ENCODE measurements at regions not wholly inside any gene's neighbourhood (a gene's known extent, or its start where the extent isn't known, plus 50 kb on each side); places are given as distances from the start of the nearest gene placed in this dataset.
"Not testable (repeated sequence)": the region's sequence is repeated elsewhere in the genome, so short reads cannot be mapped to it uniquely, and the experiment has no call there.

DNA sequence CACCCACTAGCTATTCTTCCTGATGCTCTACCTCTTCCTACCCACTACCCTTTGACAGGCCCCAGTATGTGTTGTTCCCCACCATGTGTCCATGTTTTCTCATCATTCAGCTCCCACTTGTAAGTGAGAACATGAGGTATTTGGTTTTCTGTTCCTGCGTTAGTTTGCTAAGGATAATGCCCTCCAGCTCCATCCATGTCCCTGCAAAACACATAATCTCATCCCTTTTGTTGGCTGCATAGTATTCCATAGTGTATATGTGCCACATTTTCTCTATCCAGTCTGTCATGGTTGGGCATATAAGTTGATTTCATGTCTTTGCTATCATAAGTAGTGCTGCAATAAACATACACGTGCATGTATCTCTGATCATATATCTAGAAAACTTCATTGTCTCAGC lies 218.3 kb upstream of the STXBP5 start:
- no peak overlapping the region for H3K27ac ChIP-seq (ENCODE audit: low read length)
- H3K4me3 ChIP-seq (ENCODE audit: low read depth in 2 of 2, low read length in 2 of 2) = no peak overlapping the region
- intact Hi-C loops (cut with micrococcal nuclease; ENCODE audit: unreplicated experiment) = no loop called here
- POLR2A ChIA-PET = no interaction called here
- H3K36me3 ChIP-seq (ENCODE audit: control insufficient read depth, insufficient read depth, low read length) = no peaks in the 10 kb centered on the region
- TF ChIP-seq TCF7L2 (IDR thresholded peaks at IDR 0.05; ENCODE audit: low read depth, low read length) (no peak), POLR2AphosphoS5 (IDR thresholded peaks at IDR 0.05; ENCODE audit: low read depth, low read length) (no peak), SIN3A (IDR thresholded peaks at IDR 0.05; ENCODE audit: borderline replicate concordance, insufficient read depth, low read depth, low read length) (no peak)
- TF ChIP-seq, protein P1, sequence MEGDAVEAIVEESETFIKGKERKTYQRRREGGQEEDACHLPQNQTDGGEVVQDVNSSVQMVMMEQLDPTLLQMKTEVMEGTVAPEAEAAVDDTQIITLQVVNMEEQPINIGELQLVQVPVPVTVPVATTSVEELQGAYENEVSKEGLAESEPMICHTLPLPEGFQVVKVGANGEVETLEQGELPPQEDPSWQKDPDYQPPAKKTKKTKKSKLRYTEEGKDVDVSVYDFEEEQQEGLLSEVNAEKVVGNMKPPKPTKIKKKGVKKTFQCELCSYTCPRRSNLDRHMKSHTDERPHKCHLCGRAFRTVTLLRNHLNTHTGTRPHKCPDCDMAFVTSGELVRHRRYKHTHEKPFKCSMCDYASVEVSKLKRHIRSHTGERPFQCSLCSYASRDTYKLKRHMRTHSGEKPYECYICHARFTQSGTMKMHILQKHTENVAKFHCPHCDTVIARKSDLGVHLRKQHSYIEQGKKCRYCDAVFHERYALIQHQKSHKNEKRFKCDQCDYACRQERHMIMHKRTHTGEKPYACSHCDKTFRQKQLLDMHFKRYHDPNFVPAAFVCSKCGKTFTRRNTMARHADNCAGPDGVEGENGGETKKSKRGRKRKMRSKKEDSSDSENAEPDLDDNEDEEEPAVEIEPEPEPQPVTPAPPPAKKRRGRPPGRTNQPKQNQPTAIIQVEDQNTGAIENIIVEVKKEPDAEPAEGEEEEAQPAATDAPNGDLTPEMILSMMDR (IDR thresholded peaks at IDR 0.05) = no peak
- TF ChIP-seq, protein P2, sequence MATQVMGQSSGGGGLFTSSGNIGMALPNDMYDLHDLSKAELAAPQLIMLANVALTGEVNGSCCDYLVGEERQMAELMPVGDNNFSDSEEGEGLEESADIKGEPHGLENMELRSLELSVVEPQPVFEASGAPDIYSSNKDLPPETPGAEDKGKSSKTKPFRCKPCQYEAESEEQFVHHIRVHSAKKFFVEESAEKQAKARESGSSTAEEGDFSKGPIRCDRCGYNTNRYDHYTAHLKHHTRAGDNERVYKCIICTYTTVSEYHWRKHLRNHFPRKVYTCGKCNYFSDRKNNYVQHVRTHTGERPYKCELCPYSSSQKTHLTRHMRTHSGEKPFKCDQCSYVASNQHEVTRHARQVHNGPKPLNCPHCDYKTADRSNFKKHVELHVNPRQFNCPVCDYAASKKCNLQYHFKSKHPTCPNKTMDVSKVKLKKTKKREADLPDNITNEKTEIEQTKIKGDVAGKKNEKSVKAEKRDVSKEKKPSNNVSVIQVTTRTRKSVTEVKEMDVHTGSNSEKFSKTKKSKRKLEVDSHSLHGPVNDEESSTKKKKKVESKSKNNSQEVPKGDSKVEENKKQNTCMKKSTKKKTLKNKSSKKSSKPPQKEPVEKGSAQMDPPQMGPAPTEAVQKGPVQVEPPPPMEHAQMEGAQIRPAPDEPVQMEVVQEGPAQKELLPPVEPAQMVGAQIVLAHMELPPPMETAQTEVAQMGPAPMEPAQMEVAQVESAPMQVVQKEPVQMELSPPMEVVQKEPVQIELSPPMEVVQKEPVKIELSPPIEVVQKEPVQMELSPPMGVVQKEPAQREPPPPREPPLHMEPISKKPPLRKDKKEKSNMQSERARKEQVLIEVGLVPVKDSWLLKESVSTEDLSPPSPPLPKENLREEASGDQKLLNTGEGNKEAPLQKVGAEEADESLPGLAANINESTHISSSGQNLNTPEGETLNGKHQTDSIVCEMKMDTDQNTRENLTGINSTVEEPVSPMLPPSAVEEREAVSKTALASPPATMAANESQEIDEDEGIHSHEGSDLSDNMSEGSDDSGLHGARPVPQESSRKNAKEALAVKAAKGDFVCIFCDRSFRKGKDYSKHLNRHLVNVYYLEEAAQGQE (IDR thresholded peaks at IDR 0.05; ENCODE audit: insufficient read depth in 1 of 2, low read depth in 2 of 2, low read length in 1 of 2) = no peak
- BruUV-seq (replicated peaks) = no TSS peak
- peaks cover 18% of the 10 kb centered on the region for H3K4me1 ChIP-seq (ENCODE audit: control insufficient read depth, insufficient read depth, low read length)
- no peak for ATAC-seq
- in situ Hi-C loops (cut with HindIII; ENCODE audit: low pct_unique_long_range_greater_than_20kb, low sequenced_read_pairs) = no loop called here
- CTCF ChIA-PET = no interaction called here
- no peaks in the 10 kb centered on the region for H3K27me3 ChIP-seq (ENCODE audit: control insufficient read depth, insufficient read depth, low read length)
- no peaks in the 10 kb centered on the region for H3K9me3 ChIP-seq (ENCODE audit: control insufficient read depth, insufficient read depth, low read depth, low read length)
- no peak for DNase-seq (ENCODE audit: low read depth, low spot score)

DNA sequence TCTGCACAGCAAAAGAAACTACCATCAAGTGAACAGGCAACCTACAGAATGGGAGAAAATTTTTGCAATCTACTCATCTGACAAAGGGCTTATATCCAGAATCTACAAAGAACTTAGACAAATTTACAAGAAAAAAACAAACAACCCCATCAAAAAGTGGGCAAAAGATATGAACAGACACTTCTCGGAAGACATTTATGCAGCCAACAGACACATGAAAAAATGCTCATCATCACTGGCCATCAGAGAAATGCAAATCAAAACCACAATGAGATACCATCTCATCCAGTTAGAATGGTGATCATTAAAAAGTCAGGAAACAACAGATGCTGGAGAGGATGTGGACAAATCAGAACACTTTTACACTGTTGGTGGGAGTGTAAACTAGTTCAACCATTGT lies 216.3 kb upstream of the STXBP5 start:
- in situ Hi-C loops (cut with HindIII; ENCODE audit: low pct_unique_long_range_greater_than_20kb, low sequenced_read_pairs); ATAC-seq; CTCF ChIA-PET; H3K36me3 ChIP-seq (ENCODE audit: control insufficient read depth, insufficient read depth, low read length); BruUV-seq (replicated peaks); H3K27me3 ChIP-seq (ENCODE audit: control insufficient read depth, insufficient read depth, low read length); POLR2A ChIA-PET; intact Hi-C loops (cut with micrococcal nuclease; ENCODE audit: unreplicated experiment); H3K9me3 ChIP-seq (ENCODE audit: control insufficient read depth, insufficient read depth, low read depth, low read length); DNase-seq (ENCODE audit: low read depth, low spot score); H3K27ac ChIP-seq (ENCODE audit: low read length); H3K4me3 ChIP-seq (ENCODE audit: low read depth in 2 of 2, low read length in 2 of 2): not testable (repeated sequence)
- peaks cover 18% of the 10 kb centered on the region for H3K4me1 ChIP-seq (ENCODE audit: control insufficient read depth, insufficient read depth, low read length)

DNA sequence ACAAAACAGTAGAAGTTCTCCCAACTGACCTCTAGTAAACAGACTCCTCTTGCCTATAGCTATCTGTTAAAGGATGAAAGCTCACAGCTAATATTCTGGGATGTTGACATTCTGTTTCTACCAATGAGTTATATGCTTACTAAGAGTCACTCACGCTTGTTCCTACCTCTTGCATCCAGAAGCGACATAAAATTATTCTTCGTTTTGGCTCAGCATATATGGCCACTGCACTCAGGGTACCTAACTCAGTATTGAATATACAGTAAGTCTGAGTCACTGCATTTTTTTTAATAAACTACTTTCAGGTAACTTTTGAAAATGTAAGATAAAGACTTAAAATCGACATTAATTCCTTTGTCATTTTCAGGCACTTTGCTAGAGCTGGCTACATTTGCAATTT lies 214.4 kb upstream of the STXBP5 start:
- ATAC-seq (no peak), DNase-seq (ENCODE audit: low read depth, low spot score) (no peak)
- Histone ChIP-seq H3K4me3 (ENCODE audit: low read depth in 2 of 2, low read length in 2 of 2) (no peak overlapping the region), H3K27ac (ENCODE audit: low read length) (no peak overlapping the region; the same call in 1 of the 2 replicates), H3K27me3 (ENCODE audit: control insufficient read depth, insufficient read depth, low read length) (no peaks in the 10 kb centered on the region), H3K4me1 (ENCODE audit: control insufficient read depth, insufficient read depth, low read length) (peaks cover 6% of the 10 kb centered on the region), H3K36me3 (ENCODE audit: control insufficient read depth, insufficient read depth, low read length) (no peaks in the 10 kb centered on the region), H3K9me3 (ENCODE audit: control insufficient read depth, insufficient read depth, low read depth, low read length) (no peaks in the 10 kb centered on the region)
- intact Hi-C loops (cut with micrococcal nuclease; ENCODE audit: unreplicated experiment) = no loop called here
- CTCF ChIA-PET = no interaction called here
- TF ChIP-seq SIN3A (IDR thresholded peaks at IDR 0.05; ENCODE audit: borderline replicate concordance, insufficient read depth, low read depth, low read length) = no peak
- no peak for TF ChIP-seq POLR2AphosphoS5 (IDR thresholded peaks at IDR 0.05; ENCODE audit: low read depth, low read length)
- TF ChIP-seq, protein P2 (IDR thresholded peaks at IDR 0.05; ENCODE audit: insufficient read depth in 1 of 2, low read depth in 2 of 2, low read length in 1 of 2) = no peak
- TF ChIP-seq, protein P1 (IDR thresholded peaks at IDR 0.05) = no peak
- no peak for TF ChIP-seq TCF7L2 (IDR thresholded peaks at IDR 0.05; ENCODE audit: low read depth, low read length)
- POLR2A ChIA-PET = interaction anchor here (0.6 kb wide), 1 partner anchor 29 kb away, joined by 3 read pairs; no protein-coding TSS in a partner anchor
- no TSS peak for BruUV-seq (replicated peaks)
- in situ Hi-C loops (cut with HindIII; ENCODE audit: low pct_unique_long_range_greater_than_20kb, low sequenced_read_pairs) = no loop called here
